MM.1S (cell line): ENCODE measurements at regions not wholly inside any gene's neighbourhood (a gene's known extent, or its start where the extent isn't known, plus 50 kb on each side); places are given as distances from the start of the nearest gene placed in this dataset.

Experiments used
- DNase-seq: peaks from one replicate; pipeline ENCODE4 v3.0.0-alpha.2; 2015
- H2AFZ ChIP-seq: fragments of 300-600 bp; sonication (generic); 2 replicates; pipeline ENCODE4 v1.6.0; 2016; ENCODE audit warnings: antibody characterized with exemption, low read length
- H3F3A ChIP-seq: fragments of 300-600 bp; sonication (generic); 2 replicates; pipeline ENCODE4 v1.6.1; 2016; ENCODE audit warnings: mild to moderate bottlenecking, antibody characterized with exemption, low read length, moderate library complexity, mixed read lengths; ENCODE audit not compliant: insufficient read depth
- H3K27ac ChIP-seq: fragments of 300-600 bp; sonication (generic); 2 replicates; pipeline ENCODE4 v1.5.1; 2016; ENCODE audit warnings: mild to moderate bottlenecking, low read length
- H3K27me3 ChIP-seq: fragments of 300-600 bp; sonication (generic); replicated peaks from 2 replicates; pipeline ENCODE4 v1.6.0; 2016; ENCODE audit warnings: low read length; ENCODE audit not compliant: insufficient read depth
- H3K36me3 ChIP-seq: fragments of 300-600 bp; sonication (generic); replicated peaks from 2 replicates; pipeline ENCODE4 v1.6.1; 2016; ENCODE audit warnings: mild to moderate bottlenecking, low read length, mixed read lengths; ENCODE audit not compliant: insufficient read depth
- H3K4me1 ChIP-seq: fragments of 300-600 bp; sonication (generic); 2 replicates; pipeline ENCODE4 v1.6.1; 2016; ENCODE audit warnings: low read length, mixed read lengths
- H3K4me2 ChIP-seq: fragments of 300-600 bp; sonication (generic); 2 replicates; pipeline ENCODE4 v1.6.0; 2016; ENCODE audit warnings: low read depth, low read length
- H3K4me3 ChIP-seq: fragments of 300-600 bp; sonication (generic); 2 replicates; pipeline ENCODE4 v1.5.1; 2016; ENCODE audit warnings: low read length, mixed read lengths
- H3K79me2 ChIP-seq: fragments of 300-600 bp; sonication (generic); 2 replicates; pipeline ENCODE4 v1.6.1; 2016; ENCODE audit warnings: mixed run types, low read length, mixed read lengths
- H3K9ac ChIP-seq: fragments of 300-600 bp; sonication (generic); 2 replicates; pipeline ENCODE4 v1.6.1; 2016; ENCODE audit warnings: low read length, mixed read lengths
- H3K9me2 ChIP-seq: fragments of 300-600 bp; sonication (generic); replicated peaks from 2 replicates; pipeline ENCODE4 v1.6.1; 2016; ENCODE audit warnings: mild to moderate bottlenecking, low read length, mixed read lengths; ENCODE audit not compliant: insufficient read depth
- H3K9me3 ChIP-seq: fragments of 300-600 bp; sonication (generic); replicated peaks from 2 replicates; pipeline ENCODE4 v1.6.1; 2016; ENCODE audit warnings: mild to moderate bottlenecking, low read length, mixed read lengths; ENCODE audit not compliant: insufficient read depth
- H4K20me1 ChIP-seq: fragments of 300-600 bp; sonication (generic); 2 replicates; pipeline ENCODE4 v1.6.1; 2016; ENCODE audit warnings: mild to moderate bottlenecking, low read length, moderate library complexity, mixed read lengths; ENCODE audit not compliant: insufficient read depth
- EZH2 ChIP-seq: fragments of 300-600 bp; sonication (generic); optimal IDR thresholded peaks from 2 replicates; pipeline ENCODE3; 2017; ENCODE audit warnings: low read depth, mild to moderate bottlenecking, antibody characterized with exemption, low read length, mixed read lengths
- EZH2phosphoT487 ChIP-seq: fragments of 300-600 bp; sonication (generic); IDR thresholded peaks from 2 replicates; pipeline ENCODE4 v1.6.1; 2018; ENCODE audit warnings: antibody characterized with exemption, low read length
- TF ChIP-seq, protein P1 (sequence below): fragments of 300-600 bp; sonication (generic); IDR thresholded peaks from 2 replicates; pipeline ENCODE4 v1.5.1; 2016; ENCODE audit warnings: antibody characterized with exemption, low read length, mixed read lengths

DNA sequence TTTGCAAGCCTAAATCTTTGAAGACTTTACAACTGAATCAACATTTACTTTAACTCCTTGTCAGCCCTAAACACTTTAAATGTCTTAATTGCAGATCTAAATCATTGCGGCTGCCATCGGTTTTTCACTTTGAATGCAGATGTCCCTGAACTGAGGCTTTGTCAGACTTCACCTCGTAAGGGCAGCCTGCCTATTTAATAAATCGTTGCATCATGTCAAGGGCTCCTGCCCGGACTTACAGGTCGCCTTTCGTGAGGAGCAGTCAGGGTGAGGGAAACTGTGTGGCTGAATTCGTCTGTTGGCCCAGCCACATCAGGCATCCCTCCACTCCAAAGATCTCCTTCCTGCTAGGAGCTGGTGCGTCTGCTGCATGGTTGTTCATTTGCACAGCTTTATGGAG lies 368.2 kb upstream of the NPVF start:
- Histone ChIP-seq H2AFZ (no peak overlapping the region), H3K36me3 (no peaks in the 10 kb centered on the region), H3K4me2 (no peak overlapping the region), H3K79me2 (no peaks in the 10 kb centered on the region), H3K27ac (no peak overlapping the region), H4K20me1 (no peaks in the 10 kb centered on the region), H3K4me3 (no peak overlapping the region), H3K27me3 (no peaks in the 10 kb centered on the region), H3K9me2 (no peaks in the 10 kb centered on the region), H3K4me1 (peaks cover 13% of the 10 kb centered on the region), H3K9me3 (no peaks in the 10 kb centered on the region), H3K9ac (no peak overlapping the region), H3F3A (peaks cover 5% of the 10 kb centered on the region; the same call in 1 of the 2 replicates)
- TF ChIP-seq EZH2 (no peak), EZH2phosphoT487 (no peak)
- TF ChIP-seq, protein P1, sequence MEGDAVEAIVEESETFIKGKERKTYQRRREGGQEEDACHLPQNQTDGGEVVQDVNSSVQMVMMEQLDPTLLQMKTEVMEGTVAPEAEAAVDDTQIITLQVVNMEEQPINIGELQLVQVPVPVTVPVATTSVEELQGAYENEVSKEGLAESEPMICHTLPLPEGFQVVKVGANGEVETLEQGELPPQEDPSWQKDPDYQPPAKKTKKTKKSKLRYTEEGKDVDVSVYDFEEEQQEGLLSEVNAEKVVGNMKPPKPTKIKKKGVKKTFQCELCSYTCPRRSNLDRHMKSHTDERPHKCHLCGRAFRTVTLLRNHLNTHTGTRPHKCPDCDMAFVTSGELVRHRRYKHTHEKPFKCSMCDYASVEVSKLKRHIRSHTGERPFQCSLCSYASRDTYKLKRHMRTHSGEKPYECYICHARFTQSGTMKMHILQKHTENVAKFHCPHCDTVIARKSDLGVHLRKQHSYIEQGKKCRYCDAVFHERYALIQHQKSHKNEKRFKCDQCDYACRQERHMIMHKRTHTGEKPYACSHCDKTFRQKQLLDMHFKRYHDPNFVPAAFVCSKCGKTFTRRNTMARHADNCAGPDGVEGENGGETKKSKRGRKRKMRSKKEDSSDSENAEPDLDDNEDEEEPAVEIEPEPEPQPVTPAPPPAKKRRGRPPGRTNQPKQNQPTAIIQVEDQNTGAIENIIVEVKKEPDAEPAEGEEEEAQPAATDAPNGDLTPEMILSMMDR = no peak
- DNase-seq = no peak

DNA sequence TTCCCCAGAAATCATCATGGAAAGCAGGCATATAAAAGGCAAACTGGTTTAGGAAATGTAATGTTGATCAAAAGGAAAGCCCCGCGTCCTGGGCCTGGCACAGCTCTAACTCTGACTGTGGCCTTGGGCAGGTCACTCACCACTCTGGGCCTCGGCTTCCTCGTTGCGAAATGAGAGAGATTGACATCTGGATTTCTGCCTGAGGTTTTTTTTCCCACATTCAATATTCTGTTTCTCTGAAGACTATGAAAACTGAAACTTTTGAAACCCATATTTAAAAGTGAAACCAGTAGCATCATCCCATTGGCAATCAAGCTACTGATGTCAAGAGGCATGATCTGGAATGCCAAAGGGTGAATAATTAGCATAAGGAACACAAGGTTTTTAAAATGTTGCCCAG lies 369.7 kb upstream of the NPVF start:
- Histone ChIP-seq H3K4me3 (no peak overlapping the region), H3F3A (peaks cover 5% of the 10 kb centered on the region; the same call in 1 of the 2 replicates), H3K27ac (no peak overlapping the region), H3K79me2 (no peaks in the 10 kb centered on the region), H3K4me2 (peak overlapping the region; percentile 23; the same call in 1 of the 2 replicates), H3K9ac (no peak overlapping the region), H3K36me3 (no peaks in the 10 kb centered on the region), H2AFZ (no peak overlapping the region), H3K27me3 (no peaks in the 10 kb centered on the region), H3K9me2 (no peaks in the 10 kb centered on the region), H4K20me1 (no peaks in the 10 kb centered on the region), H3K9me3 (no peaks in the 10 kb centered on the region), H3K4me1 (peaks cover 13% of the 10 kb centered on the region)
- peak; percentile 56 for DNase-seq
- TF ChIP-seq EZH2 = no peak
- TF ChIP-seq, protein P1 = no peak
- no peak for TF ChIP-seq EZH2phosphoT487

DNA sequence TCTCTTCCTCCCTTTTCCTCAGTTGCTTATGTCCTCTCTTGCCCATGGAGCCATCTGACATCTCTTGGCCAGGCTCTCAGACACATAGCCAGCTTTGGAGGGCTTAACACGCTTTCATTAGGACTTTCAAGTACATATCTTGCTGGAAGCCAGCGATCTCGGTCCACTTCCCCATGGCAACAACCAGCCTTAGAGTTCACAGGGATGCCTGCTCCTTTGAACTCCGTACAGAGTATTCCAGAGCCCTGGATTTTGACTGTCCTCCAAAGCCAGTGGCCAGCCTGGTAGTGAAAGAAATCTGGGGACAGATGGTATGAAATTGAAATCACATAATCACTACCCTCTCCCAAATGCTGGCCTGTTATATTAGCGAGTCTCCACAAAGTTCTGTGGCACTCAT lies 370.5 kb upstream of the NPVF start:
- Histone ChIP-seq H3F3A (peaks cover 5% of the 10 kb centered on the region; the same call in 1 of the 2 replicates), H3K4me2 (no peak overlapping the region), H3K9me2 (no peaks in the 10 kb centered on the region), H3K36me3 (no peaks in the 10 kb centered on the region), H3K9me3 (no peaks in the 10 kb centered on the region), H3K27ac (no peak overlapping the region), H3K9ac (no peak overlapping the region), H3K27me3 (no peaks in the 10 kb centered on the region), H2AFZ (no peak overlapping the region), H4K20me1 (no peaks in the 10 kb centered on the region), H3K4me3 (no peak overlapping the region), H3K79me2 (no peaks in the 10 kb centered on the region), H3K4me1 (peaks cover 13% of the 10 kb centered on the region)
- TF ChIP-seq, protein P1 = no peak
- TF ChIP-seq EZH2 = no peak
- no peak for TF ChIP-seq EZH2phosphoT487
- no peak for DNase-seq
